GM12874 (cell line): ENCODE measurements at regions not wholly inside any gene's neighbourhood (a gene's known extent, or its start where the extent isn't known, plus 50 kb on each side); places are given as distances from the start of the nearest gene placed in this dataset.

Source experiments
- CTCF ChIP-seq: IDR thresholded peaks from 2 replicates; pipeline ENCODE4 v1.5.1; 2011; ENCODE audit warnings: low read depth, mild to moderate bottlenecking, control low read depth, low read length, moderate library complexity; ENCODE audit not compliant: insufficient read depth

GRCh38 chr6:1139155-1139890 is 172.6 kb upstream of the FOXQ1 start:
- TF ChIP-seq CTCF = no peak

- TF ChIP-seq CTCF = no peak
Observed at GRCh38 chr6:1137849-1138248, 174.0 kb upstream of the FOXQ1 start.

- no peak for TF ChIP-seq CTCF
Observed at GRCh38 chr6:1136827-1137226, 175.1 kb upstream of the FOXQ1 start.

- TF ChIP-seq CTCF = no peak
Observed at GRCh38 chr6:1136415-1136774, 175.5 kb upstream of the FOXQ1 start.

GRCh38 chr6:1135726-1136414 is 176.0 kb upstream of the FOXQ1 start:
- TF ChIP-seq CTCF = no peak

GRCh38 chr6:1131285-1132079 is 180.4 kb upstream of the FOXQ1 start:
- no peak for TF ChIP-seq CTCF

GRCh38 chr6:1130709-1131108 is 181.2 kb upstream of the FOXQ1 start:
- TF ChIP-seq CTCF = no peak
